Inflammatory macrophage treated with lipopolysaccharide for 4 hours (primary cell): ENCODE measurements at regions not wholly inside any gene's neighbourhood (a gene's known extent, or its start where the extent isn't known, plus 50 kb on each side); places are given as distances from the start of the nearest gene placed in this dataset.
"Not testable (repeated sequence)": the region's sequence is repeated elsewhere in the genome, so short reads cannot be mapped to it uniquely, and the experiment has no call there.

ENCODE experiments used
- DNase-seq: peaks from one replicate; pipeline ENCODE4 v3.0.0-alpha.2; 2020

DNA sequence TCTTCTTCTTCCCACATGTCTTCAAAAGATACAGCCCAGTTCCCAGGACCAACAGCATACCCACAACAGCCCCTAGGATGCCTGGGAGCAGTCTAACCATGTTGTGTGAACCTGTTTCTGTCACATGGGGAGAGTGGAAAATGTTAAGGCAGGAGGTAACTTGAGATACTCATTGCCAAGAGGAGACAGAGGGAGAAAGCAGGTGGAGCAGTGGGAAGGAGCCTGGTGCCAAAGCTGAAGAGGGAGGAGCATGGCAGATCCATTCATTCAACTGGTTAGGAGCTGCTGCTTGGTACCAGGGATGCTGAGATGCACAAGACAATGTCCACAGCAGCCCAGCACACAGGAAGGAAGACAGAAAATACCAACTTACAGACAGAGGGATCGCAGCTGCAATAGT lies 149.8 kb upstream of the ETV3 start:
- DNase-seq, result no peak

DNA sequence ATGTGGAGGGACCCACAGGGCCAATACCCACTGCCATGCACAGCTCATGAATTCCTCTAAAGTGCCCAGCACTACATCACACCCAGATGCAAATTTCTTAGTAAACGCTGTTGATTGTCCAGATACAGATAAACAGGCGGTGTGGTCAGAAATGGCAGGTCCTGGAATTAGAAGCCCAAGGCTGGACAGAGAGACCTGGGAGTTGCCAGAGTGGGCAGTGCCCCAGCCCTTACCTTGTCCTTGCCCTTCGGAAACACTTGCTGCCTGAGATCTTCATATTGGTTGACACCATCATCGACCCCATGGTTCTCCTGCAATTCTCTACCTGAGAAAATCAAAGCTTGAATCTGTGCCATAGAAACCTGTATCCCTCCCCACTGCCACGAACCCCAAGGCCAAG lies 149.3 kb upstream of the ETV3 start:
- no peak for DNase-seq

DNA sequence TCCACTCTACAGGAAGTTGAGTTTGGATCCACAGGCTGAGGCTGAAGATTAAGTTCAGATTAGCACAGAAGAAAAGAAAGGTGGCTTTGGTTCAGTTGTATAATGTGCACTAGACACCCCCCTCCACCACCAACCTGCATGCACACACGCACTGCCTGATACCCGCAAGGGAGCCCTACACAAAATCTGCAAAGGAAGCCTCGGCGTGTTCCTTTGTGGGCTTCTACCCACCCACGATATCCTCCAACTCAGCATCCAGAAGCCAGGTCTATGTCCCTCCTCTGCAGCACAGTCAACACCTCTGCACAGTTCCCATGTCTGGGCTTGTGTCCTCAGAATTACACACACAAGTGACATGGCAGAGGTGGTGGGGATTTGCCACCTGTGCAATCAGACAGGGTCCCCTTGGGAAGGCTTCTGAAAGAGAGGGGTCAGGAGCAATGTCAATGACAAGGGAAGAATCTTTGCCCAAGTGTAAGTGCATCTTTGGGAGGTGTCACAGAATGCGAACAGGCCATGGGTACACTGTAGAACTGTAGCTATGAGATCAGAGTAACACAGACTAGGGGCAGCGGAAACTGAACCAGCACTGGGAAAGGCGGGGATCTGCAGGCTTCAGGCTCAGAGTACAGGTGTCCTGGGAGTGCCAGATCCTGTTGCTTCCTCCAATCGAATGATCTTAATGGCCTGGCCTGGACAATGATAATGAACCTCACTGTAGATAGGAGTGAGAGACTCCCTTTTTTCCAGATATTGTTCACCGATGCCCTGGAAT lies 148.6 kb upstream of the ETV3 start:
- DNase-seq, result no peak

DNA sequence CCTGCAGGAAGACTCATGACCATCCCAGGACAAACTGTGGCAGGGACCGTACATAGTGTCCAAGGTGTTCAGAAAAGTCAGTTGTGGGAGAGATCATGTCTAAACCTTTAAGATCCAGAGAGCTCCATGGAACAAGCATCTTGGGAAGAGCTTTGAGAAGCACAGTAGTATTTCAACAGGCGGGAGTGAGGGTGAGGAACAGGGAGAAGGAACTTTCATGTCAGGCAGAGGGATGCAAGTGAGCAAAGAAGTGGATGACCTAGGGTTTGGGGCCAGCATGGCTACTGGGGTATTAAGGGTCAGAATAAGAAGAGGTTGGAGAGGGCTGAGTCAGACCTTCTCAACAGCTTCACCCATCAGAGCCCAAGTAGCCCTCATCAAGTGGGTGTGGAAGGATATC lies 147.9 kb upstream of the ETV3 start:
- no peak for DNase-seq

DNA sequence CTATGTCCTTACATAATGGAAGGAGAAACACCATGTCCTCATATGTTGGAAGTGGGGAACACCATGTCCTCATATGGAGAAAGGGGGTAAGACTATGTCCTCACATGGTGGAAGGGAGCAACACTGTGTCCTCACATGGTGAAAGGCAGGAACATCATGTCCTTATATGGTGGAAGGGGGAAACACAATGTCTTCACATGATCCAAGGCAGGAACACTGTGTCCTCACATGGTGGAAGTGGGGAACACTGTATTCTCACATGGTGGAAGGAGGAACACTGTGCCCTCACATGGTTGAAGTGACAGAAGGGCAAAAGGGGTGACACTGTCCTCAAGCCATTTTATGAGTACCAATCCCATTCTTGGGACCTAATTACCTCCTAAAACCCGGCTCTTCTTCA lies 146.3 kb upstream of the ETV3 start:
- no peak for DNase-seq

DNA sequence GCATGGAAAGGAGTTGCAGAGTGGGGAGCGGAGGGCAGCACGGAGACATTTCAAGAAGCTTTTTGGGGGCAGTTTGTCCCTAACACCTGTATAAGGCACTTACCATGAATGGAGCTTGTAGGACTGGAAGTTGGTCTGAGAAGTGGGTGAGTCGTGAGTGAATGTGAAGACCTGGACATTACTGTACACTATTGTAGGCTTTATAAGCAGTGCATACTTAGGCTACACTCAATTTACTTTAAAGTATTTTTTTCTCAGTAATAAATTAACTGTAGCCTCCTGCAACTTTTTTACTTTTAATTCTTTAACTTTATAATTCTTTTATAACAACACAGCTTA lies 141.6 kb upstream of the ETV3 start:
- no peak for DNase-seq

DNA sequence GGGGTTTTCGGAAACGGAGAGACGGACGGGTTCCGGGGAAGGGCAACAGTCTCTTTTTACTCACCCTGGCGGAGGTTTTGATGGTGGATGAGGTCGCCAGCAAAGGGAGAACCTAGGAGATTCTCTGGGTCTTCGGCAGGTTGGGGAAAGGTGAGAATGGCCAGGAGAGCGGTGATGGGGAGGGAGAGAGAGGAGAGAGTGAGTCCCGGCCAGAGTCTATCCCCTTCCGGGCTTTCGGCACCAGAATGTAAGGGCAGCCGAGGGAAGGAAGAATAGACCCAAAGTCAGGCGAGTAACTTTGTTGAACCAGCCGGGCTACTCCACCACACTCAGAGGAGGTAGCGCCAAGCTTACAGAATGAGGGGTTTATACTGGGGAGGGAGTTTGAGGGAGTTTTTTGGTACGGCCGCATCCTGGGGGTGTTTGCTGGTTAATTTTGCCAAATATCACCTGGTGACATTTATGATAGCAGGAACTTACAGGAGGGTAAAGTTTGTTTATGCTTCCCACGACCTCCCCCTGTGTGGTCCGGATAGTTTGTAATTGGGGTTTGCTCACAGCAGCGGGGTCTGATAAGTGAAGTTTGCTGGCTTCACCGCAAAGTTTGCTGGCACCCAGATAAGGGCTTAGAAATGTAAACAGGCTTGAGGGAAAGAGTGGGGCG lies 141.1 kb upstream of the ETV3 start:
- DNase-seq, result no peak

DNA sequence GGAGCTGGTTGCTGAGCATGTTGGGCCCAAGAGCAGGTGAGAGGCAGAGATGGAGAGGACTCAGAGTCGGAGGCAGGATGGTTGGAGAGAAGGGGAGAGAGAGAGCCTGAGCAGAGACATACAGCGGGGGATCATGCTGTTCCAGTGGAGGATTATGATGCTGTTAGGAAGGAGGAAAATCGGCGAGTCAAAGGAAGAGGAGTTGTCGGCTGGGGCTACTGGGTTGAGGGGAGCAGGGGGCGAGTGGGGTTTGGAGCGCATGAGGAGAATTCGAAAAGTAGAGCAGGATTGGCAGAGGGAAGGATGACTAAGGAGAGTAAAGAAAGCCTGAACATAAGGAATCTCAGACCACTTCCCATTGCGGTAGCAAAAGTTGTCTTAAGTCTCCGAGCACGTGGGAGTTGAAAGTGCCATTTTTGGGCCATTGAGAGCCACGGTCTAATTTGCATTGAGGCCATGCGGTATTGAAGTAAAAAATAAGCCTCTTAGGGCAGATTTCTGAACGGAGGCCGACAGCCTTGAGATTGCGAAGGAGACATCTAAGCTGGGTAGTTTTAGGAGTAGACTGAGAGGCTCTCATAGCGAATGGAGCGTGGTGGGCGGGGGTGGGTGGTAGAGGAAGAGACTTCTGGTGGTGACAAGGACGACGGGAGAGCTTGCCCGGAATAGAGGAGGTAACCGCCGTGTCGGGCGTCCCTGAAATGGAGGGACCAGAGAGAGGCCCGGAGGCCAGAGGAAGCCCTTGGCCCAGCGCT lies 140.4 kb upstream of the ETV3 start:
- no peak for DNase-seq

DNA sequence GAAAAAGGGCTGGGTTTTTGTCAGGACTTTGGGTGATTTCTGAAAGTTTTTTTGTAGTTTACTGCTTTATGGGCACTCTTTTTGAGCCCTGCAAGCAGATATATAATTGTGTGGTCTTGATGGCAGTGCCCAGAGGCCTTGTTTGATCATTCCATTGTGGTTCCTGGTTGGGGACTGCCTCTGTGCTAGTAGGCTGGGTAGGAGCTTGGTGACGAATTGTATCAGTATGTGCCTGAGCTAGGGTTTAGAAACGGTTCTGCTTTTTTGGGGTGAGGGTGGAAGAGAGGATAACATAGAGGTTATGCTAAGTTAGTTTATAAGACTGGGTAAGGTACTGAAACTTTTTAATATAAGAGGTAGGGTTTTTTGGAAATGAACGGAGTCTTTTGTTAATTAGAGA lies 139.7 kb upstream of the ETV3 start:
- DNase-seq, result no peak

DNA sequence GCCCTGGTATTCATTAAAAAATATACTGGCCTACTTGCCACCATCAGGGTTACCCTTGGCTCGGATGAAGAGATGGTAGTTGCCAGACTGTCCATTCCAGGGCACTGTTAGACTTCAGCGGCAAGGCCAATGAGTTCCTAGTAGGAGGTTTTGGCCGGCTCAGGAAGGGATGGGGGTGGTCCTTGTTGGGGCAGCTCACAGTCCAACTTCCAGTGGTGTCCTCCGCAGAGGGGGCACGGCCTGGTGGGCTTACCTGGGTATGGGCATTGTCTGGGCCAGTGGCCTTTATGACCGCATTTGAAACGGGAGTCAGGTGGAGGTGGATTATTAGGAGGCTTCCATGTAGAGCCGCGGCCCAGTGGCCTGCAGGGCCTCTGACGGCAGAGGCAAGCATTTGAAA lies 139.1 kb upstream of the ETV3 start:
- no peak for DNase-seq

DNA sequence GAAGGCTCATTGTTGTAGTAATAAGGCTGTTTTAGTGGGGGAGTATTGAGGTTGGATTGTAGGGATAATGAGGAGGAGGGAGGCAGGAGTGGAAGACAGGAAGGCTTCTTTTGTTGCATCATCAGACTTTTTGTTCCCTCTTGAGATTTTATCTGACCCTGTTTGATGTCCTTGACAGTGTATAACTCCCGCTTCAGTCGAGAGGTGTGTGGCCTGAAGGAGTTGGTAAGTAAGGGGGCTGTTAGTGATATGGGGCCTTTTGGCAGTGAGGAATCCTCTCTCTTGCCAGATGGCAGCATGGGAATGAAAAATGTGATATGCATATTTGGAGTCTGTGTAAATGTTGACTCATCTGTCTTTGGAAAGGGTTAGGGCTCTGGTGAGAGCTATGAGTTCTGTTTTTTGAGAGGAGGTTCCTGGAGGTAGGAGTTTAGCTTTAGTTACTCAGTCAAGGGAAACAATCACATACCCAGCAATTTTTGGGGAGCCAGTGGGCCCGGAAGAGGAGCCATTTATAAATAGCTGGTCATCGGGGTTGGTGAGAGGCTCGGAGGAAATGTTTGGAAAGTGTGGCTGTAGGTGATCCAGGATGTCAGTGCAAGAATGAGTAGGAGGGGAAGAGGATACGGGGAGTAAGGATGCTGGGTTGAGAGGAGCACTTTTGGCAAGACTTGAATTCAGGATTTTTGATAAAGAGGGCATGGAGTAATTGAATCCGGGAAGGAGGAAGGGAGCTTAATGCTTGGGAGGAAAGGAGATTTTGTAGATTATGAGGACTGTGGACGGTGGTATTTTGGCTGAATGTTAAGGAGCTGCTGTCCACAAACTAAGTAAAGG lies 136.7 kb upstream of the ETV3 start:
- peak; percentile 16 for DNase-seq

DNA sequence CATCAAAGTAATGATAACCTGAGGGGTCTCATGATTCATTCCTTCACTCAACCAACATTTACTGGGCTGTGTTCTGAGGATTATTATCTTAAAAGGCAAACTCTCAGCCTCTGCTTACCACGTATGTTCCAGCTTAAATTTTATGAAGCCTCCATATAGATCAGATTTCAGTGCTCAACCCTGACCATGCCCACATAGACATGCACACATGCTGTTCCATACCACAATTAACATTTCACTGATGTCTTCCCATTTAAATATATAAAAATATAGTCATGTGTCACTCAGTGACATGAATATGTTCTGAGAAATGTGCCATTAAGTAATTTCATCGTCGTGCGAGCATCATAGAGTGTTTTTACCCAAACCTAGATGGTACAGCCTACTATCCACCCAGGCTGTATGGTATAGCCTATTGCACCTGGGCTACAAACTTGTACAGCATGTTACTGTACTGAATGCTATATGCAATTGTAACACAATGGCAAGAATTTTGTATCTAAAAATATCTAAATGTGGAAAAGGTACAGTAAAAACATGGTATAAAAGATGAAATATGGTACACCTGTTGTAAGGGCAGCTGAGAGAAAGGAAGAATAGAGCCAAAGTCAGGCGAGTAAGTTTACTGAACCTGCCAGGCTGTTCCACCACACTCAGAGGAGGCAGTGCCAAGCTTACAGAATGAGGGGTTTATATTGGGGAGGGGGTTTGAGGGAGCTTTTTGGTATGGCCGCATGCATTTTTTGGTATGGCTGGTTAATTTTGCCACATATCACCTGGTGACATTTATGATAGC lies 134.7 kb upstream of the ETV3 start:
- DNase-seq, result no peak

DNA sequence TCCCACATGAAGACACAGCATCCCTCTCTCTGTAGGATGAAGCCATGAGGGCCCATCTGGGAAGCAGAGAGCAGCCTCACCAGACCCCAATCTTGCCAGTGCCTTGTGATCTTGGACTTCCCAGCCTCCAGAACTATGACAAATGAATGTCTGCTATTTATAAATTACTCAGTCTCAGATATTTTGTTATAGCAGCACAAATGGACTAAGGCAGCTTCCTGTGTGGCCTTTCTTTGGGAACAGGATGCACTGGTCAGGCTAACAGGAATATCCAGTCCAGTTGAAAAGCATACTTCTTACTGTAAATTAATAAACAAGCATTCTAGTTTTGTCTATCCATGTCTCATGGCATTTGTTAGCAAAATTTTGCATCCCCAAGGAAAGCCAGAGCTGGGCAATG lies 134.1 kb upstream of the ETV3 start:
- DNase-seq, result no peak

DNA sequence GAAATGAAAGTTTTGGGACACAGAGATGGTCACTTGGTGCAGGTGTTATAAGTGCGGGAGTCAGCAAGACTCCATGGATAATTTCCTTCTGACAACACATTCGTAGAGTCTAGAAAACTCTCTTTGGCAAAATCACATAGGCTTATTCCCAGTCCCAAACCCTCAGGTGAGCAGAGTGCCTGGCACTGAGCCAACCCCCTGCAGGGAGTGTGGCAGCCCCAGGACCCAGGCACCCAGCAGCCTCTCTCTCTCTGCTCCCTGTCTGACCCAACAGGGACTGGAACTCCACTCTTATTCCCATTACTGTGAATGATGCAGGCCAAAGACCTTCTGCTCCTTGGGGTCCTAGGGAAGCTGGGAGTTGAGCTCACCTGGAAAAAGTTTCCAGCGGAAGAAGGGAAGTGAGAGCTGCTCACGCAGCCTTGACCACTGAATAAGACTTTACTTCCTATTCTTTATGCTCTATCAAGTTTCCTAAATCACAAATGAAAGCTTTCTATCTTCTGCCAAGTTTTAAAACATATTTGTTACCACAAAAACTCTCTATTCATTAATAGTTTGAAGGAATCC lies 132.6 kb upstream of the ETV3 start:
- DNase-seq, result no peak

DNA sequence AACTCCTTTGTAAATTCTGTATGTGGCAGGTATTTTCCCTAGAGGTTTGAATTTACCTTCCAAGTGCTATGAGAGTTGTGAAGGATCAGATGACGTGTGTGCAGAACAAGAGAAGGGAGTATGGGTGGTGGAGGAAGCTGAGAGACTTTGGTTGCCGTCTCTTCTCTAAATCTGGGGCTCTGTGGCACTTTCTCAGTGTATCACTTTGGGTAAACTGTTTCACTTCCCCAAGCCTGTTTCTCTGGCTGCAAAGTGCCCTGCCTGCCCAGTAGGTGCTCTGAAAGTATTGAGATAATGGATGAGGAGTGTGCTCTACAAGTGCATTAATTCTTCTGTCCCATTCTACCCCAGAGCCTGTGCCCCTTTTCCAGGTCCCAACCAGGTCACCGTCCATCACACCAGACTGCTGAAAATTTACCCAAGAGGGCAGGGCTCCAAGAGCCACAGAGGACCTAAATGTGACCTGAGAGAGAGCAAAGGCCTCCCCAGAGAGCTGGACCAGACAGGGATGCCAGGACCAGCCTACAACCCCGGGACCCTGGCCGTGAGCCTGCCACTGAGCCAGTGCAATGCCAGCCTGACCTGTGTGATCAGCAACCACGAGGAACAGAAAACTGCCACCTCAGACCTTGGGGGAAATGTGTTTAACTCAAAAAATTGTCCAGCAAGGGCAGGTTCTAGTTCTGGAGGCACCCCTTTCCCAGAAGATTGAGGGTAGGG lies 131.6 kb upstream of the ETV3 start:
- peak; percentile 57 for DNase-seq

DNA sequence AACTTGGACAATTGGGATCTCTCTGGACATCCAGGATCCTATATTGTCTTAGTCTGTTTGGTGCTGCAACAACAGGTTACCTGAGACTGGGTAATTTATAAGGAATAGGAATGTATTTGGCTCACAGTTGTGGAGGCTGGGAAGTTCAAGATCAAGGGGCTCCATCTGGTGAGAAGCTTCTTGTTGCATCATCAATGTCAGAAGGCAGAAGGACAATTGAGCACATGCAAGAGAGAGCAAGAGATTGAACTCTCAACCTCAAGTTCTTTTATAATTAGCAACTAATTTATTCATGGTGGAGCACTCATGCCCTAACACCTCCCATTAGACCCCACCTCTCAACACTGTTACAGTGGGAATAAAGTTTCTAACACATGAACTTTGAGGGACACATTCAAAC lies 124.7 kb upstream of the ETV3 start:
- DNase-seq, result no peak

DNA sequence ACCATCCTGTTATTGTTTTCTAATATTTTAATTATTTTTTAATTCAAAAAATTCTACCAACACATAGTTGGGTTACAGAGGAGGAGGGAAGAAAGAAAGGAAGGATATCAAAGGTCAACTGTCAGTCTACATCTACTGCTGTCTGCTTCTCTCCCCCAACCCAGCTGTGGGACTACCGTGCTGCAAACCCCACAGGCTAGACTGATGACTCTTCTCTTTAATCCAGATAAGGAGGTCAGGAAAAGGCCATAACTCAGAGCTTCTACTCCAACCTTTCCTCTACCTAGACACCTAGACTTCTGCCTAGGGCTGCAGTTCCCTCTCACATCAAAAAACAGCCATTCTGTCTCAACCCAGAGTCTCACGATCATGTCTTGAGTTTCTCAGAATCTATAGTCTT lies 124.2 kb upstream of the ETV3 start:
- no peak for DNase-seq

DNA sequence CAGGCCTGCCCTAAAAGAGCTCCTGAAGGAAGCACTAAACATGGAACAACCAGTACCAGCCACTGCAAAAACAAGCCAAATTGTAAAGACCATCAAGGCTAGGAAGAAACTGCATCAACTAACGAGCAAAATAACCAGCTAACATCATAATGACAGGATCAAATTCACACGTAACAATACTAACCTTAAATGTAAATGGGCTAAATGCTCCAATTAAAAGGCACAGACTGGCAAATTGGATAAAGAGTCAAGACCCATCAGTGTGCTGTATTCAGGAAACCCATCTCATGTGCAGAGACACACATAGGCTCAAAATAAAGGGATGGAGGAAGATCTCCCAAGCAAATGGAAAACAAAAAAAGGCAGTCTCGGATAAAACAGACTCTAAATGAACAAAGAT lies 117.7 kb upstream of the ETV3 start:
- not testable (repeated sequence) for DNase-seq

DNA sequence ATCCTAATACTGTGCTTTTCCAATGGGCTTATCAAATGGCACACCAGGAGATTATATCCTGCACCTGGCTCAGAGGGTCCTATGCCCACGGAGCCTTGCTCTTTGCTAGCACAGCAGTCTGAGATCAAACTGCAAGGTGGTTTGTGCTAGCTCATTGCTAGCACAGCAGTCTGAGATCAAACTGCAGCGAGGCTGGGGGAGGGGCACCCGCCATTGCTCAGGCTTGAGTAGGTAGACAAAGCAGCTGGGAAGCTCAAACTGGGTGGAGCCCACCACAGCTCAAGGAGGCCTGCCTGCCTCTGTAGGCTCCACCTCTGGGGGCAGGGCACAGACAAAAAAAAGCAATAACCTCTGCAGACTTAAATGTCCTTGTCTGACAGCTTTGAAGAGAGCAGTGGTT lies 116.0 kb upstream of the ETV3 start:
- DNase-seq, result not testable (repeated sequence)

DNA sequence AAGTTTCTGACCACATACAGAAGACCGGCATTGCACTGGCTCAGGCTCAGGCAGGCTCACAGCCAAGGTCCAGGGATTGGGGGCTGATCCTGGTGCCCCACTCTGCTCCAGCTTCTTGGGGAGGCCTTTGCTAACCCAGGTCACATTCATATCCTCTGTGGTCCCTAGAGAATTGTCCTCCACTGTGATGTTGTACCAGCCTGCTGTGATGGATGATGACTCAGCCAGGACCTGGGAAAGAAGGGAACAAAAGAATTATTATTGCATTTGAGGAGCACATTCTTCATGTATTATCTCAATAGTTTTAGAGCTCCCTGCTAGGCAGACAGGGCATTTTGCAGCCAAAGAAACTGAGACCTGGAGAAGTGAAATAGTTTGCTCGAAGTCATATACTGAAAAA lies 114.3 kb upstream of the ETV3 start:
- DNase-seq, result no peak

DNA sequence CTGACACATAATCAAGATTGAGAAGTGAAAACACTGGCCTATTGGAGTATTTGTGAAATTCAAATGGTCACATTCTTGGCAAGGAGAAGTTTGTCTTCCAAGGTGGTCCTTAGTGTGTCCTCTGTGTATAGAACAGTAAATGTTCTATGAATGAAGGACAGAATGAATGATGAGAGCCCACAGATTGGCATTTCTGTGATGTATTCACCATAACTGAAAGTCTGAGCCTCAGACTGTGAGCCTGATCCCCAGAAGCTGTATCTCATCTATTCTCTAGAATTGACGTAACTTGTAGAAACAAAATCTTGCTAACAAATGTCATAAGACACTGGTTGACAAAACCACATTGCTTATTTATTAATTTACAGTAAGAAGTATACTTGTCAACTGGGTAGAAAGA lies 111.5 kb upstream of the ETV3 start:
- DNase-seq, result no peak
